Activated B cell treated with CpG ODN at 0.5 μM for 24 hours (primary cell): ENCODE measurements at regions not wholly inside any gene's neighbourhood (a gene's known extent, or its start where the extent isn't known, plus 50 kb on each side); places are given as distances from the start of the nearest gene placed in this dataset.

ENCODE experiments used
- ATAC-seq: fragments of 200-7000 bp; cut with Tn5 transposase; one replicate; pipeline ENCODE4 v1.10.0; 2021; ENCODE audit warnings: low read depth, mild to moderate bottlenecking, moderate library complexity
- CTCF ChIA-PET: fragments of 350-600 bp; sonication (Branson Sonifier 250); formaldehyde crosslinking; loops from one replicate; lab custom pipeline; 2021; ENCODE audit warnings: antibody characterized with exemption; lab: Charles Lee
- POLR2A ChIA-PET: fragments of 350-600 bp; sonication (Branson Sonifier 250); formaldehyde crosslinking; loops from one replicate; lab custom pipeline; 2021; ENCODE audit warnings: antibody characterized with exemption; lab: Charles Lee
- DNase-seq: peaks from one replicate; pipeline ENCODE4 v3.0.0; 2022
- H3K27ac Mint-ChIP-seq: one replicate; pipeline ENCODE4 v1.8.0; 2020; ENCODE audit warnings: mixed read lengths
- H3K27me3 Mint-ChIP-seq: one replicate; pipeline ENCODE4 v1.8.0; 2021; ENCODE audit warnings: mixed read lengths
- H3K36me3 Mint-ChIP-seq: one replicate; pipeline ENCODE4 v1.8.0; 2021; ENCODE audit warnings: low read depth, mixed read lengths
- H3K4me1 Mint-ChIP-seq: one replicate; pipeline ENCODE4 v1.8.0; 2021; ENCODE audit warnings: mixed read lengths
- H3K4me3 Mint-ChIP-seq: one replicate; pipeline ENCODE4 v1.8.0; 2020; ENCODE audit warnings: mild to moderate bottlenecking, mixed read lengths
- H3K9me3 Mint-ChIP-seq: one replicate; pipeline ENCODE4 v1.8.0; 2020; ENCODE audit warnings: mixed read lengths
- intact Hi-C: fragments of 100-400 bp; cut with micrococcal nuclease; formaldehyde crosslinking; loops from one replicate; pipeline ENCODE4 v1.15.1; 2024
- TF ChIP-seq, protein P1 (sequence below): fragments of 200-600 bp; IDR thresholded peaks from one replicate; pipeline ENCODE4 v1.8.0; 2022; ENCODE audit warnings: antibody characterized with exemption, mild to moderate bottlenecking

DNA sequence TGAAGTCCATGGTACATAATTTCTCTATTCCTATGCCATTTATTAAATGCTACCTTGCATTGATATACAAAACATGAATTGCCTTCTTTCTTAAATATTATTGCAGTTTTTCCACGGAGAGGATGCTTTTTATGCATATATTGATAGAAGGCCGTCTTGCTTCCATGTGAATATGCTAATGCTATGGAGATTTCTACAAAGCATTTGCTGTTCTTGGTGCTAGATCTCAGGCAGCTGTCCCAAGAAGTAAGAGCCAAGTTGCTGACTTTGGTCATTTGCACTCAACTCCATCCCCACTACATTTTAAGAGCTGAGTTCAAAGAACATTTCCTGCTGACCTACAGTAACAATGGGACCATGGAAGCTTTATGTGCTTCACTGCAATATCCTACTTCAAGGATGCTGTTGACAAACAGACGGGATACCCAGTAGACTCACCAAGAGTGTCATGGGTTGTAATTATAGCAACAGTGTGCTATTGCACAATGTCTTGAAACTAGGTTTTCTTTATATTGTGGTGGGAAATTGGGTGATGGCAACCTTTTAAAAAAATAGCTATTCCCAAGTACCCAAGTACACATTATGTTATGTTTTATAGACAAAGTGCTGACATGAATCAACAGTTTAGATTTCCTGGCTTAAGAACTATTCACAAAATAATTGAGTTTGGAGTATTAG lies 1172.4 kb upstream of the PIK3C3 start:
- no peak for DNase-seq
- Mint-ChIP-seq H3K4me3 (no peak overlapping the region), H3K27ac (no peak overlapping the region), H3K36me3 (no peaks in the 10 kb centered on the region), H3K4me1 (no peaks in the 10 kb centered on the region), H3K9me3 (peaks cover 9% of the 10 kb centered on the region), H3K27me3 (no peaks in the 10 kb centered on the region)
- ATAC-seq = no peak
- ChIA-PET CTCF (no interaction called here), POLR2A (no interaction called here)
- intact Hi-C loops = no loop called here
- TF ChIP-seq, protein P1, sequence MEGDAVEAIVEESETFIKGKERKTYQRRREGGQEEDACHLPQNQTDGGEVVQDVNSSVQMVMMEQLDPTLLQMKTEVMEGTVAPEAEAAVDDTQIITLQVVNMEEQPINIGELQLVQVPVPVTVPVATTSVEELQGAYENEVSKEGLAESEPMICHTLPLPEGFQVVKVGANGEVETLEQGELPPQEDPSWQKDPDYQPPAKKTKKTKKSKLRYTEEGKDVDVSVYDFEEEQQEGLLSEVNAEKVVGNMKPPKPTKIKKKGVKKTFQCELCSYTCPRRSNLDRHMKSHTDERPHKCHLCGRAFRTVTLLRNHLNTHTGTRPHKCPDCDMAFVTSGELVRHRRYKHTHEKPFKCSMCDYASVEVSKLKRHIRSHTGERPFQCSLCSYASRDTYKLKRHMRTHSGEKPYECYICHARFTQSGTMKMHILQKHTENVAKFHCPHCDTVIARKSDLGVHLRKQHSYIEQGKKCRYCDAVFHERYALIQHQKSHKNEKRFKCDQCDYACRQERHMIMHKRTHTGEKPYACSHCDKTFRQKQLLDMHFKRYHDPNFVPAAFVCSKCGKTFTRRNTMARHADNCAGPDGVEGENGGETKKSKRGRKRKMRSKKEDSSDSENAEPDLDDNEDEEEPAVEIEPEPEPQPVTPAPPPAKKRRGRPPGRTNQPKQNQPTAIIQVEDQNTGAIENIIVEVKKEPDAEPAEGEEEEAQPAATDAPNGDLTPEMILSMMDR = no peak

DNA sequence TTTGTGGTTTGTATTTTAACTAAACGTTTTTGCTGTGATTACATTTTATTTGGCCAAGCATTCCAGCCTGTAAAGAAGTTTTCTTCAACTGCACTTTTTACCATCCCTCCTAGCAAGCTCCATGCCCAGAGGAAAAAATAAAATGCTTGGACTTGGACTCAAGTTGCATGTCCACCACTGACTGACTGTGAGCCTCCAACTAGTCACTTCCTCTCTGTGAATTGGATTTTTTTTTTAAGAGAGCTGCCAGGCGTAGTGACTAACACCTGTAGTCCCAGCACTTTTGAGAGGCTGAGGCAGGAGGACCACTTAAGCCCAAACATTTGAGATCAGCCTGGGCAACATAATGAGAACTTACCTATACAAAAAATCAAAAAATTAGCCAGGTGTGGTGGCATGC lies 1185.2 kb upstream of the PIK3C3 start:
- no peak for DNase-seq
- CTCF ChIA-PET = no interaction called here
- TF ChIP-seq, protein P1 = no peak
- no peak overlapping the region for H3K27ac Mint-ChIP-seq
- no peaks in the 10 kb centered on the region for H3K4me1 Mint-ChIP-seq
- peaks cover 3% of the 10 kb centered on the region for H3K9me3 Mint-ChIP-seq
- H3K27me3 Mint-ChIP-seq = no peaks in the 10 kb centered on the region
- POLR2A ChIA-PET = no interaction called here
- intact Hi-C loops = no loop called here
- H3K4me3 Mint-ChIP-seq = no peak overlapping the region
- no peaks in the 10 kb centered on the region for H3K36me3 Mint-ChIP-seq
- no peak for ATAC-seq

DNA sequence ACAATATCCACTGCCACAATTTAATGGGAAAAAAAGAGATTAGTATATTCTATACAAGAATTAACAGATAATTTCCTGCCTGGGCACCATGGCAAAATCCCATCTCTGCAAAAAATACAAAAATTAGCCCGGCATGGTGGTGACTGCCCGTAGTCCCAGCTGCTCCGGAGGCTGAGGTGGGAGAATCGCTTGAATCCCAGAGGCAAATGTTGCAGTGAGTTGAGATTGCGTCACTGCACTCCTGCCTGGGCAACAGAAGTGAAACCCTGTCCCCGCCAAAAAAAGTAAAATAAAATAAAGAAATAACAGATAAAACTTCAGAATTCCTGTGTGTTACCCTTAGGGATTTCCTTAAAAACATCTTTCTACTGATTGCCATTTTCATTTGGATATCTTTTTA lies 1194.8 kb upstream of the PIK3C3 start:
- Mint-ChIP-seq H3K9me3 (peaks cover 7% of the 10 kb centered on the region), H3K4me3 (no peak overlapping the region), H3K27ac (no peak overlapping the region), H3K36me3 (no peaks in the 10 kb centered on the region), H3K4me1 (no peaks in the 10 kb centered on the region), H3K27me3 (no peaks in the 10 kb centered on the region)
- ATAC-seq (no peak), DNase-seq (no peak)
- POLR2A ChIA-PET = no interaction called here
- TF ChIP-seq, protein P1 = no peak
- CTCF ChIA-PET = no interaction called here
- intact Hi-C loops = no loop called here

DNA sequence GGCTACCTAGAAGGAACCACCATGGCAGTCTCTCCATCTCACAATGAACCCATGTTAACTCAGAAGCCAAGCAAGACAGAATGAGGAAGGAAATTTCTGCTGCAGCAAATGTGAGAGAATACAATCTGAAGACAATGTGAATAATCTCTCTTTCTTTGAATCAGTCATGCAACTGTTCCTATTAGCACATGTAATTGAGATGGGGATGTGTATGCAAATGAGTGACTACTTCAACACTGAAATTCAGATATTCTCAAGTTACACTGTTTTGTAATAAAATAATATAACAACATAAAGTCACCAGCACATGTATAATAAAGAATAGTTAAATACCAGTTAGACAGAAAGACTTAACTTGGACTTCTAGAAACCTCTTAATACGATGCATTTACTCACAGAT lies 1200.6 kb upstream of the PIK3C3 start:
- H3K4me1 Mint-ChIP-seq = no peaks in the 10 kb centered on the region
- ChIA-PET CTCF (no interaction called here), POLR2A (no interaction called here)
- intact Hi-C loops = no loop called here
- no peaks in the 10 kb centered on the region for H3K27me3 Mint-ChIP-seq
- DNase-seq (no peak), ATAC-seq (no peak)
- TF ChIP-seq, protein P1 = no peak
- H3K36me3 Mint-ChIP-seq = no peaks in the 10 kb centered on the region
- H3K27ac Mint-ChIP-seq = no peak overlapping the region
- H3K9me3 Mint-ChIP-seq = peaks cover 5% of the 10 kb centered on the region
- H3K4me3 Mint-ChIP-seq = no peak overlapping the region

DNA sequence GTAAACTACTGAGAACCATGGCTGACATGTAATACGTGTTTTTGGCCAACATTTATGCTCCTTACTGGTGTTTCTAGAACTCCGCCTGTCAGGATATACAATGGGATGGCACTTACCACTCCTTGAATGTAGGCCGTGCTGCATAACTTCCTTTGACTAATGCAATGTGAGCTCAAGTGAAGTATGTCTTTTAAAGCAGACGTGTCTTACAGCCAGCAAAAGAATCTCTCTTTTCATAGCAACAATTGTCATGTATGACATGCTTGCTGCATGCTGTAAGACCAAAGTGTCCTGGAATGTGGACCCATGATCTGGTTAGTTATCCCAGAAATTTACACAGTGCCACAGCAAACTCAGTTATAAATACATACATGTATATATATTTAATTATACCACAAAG lies 1202.7 kb upstream of the PIK3C3 start:
- Mint-ChIP-seq H3K9me3 (peaks cover 11% of the 10 kb centered on the region), H3K4me1 (no peaks in the 10 kb centered on the region), H3K4me3 (no peak overlapping the region), H3K27me3 (no peaks in the 10 kb centered on the region), H3K36me3 (no peaks in the 10 kb centered on the region), H3K27ac (no peak overlapping the region)
- intact Hi-C loops = no loop called here
- ATAC-seq (no peak), DNase-seq (no peak)
- TF ChIP-seq, protein P1 = no peak
- ChIA-PET CTCF (no interaction called here), POLR2A (no interaction called here)
